ENCODE measurements at regions not wholly inside any gene's neighbourhood (a gene's known extent, or its start where the extent isn't known, plus 50 kb on each side); places are given as distances from the start of the nearest gene placed in this dataset.

DNA sequence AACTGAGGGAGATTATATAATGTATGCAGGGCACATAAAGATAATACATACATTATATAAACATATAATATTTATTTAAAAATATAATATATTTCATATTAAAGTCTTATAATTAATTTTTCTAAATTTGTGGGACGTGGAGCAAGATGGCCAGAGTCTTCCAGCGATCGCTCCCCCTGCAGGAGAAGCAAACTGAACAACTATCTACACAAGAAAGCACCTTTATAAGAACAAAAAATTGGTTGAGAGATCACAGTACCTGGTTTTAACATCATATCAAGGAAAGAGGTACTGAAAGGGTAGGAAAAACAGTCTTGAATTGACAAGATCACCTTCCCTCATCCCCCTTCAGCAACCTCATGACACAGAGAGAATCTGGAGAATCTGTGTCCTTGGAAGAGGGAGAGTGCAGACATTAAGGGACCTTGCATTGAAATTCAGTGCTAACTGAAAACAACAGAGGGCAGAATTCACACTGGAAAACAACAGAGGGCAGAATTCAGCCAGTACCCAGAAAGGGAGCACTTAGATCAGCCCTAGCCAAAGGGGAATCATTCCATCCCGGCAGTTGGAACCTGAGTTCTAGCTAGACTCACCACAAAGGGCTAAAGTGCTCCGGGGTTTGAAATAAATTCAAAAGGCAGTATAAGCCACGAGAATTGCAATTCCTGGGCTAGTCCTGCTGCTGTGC is 262.5 kb upstream of the NDST3 start:
- Mint-ChIP-seq H3K36me3 (no peaks in the 10 kb centered on the region), H3K27ac (no peak overlapping the region), H3K4me1 (no peaks in the 10 kb centered on the region), H3K9me3 (no peaks in the 10 kb centered on the region), H3K4me3 (no peak overlapping the region), H3K27me3 (no peaks in the 10 kb centered on the region)
- DNase-seq = no peak
- CTCF ChIA-PET = no interaction called here

DNA sequence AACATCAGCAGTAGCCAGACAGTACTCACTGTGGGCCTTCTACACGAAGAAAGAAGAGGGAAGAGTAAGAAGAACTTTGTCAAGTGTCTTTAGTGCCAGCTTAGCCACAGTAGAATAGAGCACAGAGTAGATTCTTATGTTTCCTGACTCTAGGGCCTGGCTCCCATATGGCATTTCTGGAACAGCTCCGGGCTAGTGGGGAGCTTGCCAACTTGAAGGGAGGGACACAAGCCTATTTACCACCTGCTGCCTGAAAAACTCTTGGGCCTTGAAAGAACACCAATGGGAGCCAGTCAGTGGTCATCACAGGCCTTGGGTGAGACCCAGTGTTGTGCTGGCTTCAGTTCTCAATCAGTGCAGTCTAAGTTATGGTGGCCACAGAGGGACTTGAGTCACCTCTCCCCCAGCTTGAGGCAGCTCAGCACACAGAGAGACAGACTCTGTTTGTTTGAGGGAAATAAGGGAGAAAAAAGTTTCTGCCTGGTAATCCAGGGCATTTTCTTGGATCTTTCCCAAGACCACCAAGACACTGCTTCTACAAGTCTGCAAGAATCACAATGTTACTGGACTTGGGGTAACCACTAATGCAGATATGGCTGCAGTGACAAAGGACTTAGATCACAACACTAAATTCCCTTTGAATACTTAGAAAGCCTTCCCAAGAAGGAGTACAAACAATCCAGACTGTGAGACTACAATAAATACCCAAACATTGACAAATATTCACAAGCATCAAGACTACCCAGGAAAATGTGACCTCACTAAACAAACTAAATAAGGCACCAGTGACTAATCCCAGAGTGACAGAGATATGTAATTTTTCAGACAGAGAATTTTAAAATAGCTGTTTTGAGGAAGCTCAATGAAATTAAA is 261.0 kb upstream of the NDST3 start:
- H3K9me3 Mint-ChIP-seq = no peaks in the 10 kb centered on the region
- H3K4me3 Mint-ChIP-seq = no peak overlapping the region
- no peak for DNase-seq
- H3K27ac Mint-ChIP-seq = no peak overlapping the region
- no peaks in the 10 kb centered on the region for H3K4me1 Mint-ChIP-seq
- H3K36me3 Mint-ChIP-seq = no peaks in the 10 kb centered on the region
- H3K27me3 Mint-ChIP-seq = no peaks in the 10 kb centered on the region
- CTCF ChIA-PET = no interaction called here

DNA sequence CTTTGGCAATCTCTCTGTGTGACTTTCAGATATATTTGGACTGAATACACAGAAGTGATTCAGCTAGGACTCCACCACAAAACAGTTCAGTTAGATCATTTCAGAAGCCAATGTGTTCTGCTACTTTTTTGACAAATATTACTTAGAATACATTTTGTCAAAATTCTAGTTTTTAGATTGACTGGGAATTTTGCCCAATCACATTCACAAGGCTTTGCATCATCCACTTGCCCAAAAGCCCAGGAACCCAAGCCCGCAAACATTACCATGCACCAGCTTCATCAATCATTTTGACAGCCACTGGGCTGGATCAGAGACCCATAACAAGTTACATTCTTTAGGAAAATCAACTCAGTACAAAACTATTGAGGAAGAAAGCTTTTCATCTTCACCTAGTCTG is 256.6 kb upstream of the NDST3 start:
- no peak overlapping the region for H3K27ac Mint-ChIP-seq
- no peaks in the 10 kb centered on the region for H3K36me3 Mint-ChIP-seq
- no peak for DNase-seq
- H3K9me3 Mint-ChIP-seq = no peaks in the 10 kb centered on the region
- H3K4me1 Mint-ChIP-seq = no peaks in the 10 kb centered on the region
- no peaks in the 10 kb centered on the region for H3K27me3 Mint-ChIP-seq
- CTCF ChIA-PET = no interaction called here
- no peak overlapping the region for H3K4me3 Mint-ChIP-seq

DNA sequence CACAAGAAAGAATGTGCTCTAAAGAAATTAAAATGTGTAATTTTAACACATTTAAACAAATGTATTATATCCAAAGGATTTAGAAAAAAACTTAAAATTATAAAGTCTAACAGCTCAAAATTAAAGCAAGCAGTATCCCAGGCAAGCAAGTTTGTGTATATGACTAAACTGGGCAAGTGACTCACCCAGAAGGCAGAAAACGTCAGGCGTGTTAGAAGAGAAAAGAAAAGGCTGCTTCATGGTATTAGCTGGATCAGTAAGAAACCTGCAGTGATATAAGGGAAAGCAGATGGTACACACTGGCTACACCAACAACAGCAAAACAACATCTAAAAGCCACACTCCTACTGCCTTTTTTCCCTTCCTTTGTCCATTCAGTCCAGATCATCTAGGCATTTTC is 250.6 kb upstream of the NDST3 start:
- CTCF ChIA-PET = no interaction called here
- no peaks in the 10 kb centered on the region for H3K36me3 Mint-ChIP-seq
- no peaks in the 10 kb centered on the region for H3K27me3 Mint-ChIP-seq
- no peak for DNase-seq
- no peaks in the 10 kb centered on the region for H3K9me3 Mint-ChIP-seq
- H3K27ac Mint-ChIP-seq = no peak overlapping the region
- H3K4me3 Mint-ChIP-seq = no peak overlapping the region
- H3K4me1 Mint-ChIP-seq = no peaks in the 10 kb centered on the region

DNA sequence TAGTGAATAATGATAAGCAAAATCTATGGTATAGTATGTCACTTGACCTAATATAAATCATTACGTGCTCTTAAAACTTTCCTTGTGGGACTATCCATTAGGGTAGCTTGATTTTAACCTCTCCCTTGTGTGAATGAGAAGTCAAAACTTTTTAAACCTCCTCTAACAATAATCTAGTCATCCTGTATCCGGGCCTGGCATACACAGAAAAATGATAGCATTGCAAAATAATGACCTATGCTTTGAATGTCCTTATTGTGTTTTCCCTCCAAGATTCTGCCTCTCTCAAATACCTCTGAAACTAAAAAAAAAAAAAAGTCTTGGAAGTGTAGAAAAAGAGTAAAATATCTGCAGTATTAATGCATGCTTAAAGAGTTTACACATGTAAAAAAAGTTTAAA is 250.0 kb upstream of the NDST3 start:
- CTCF ChIA-PET = no interaction called here
- no peak overlapping the region for H3K4me3 Mint-ChIP-seq
- H3K4me1 Mint-ChIP-seq = no peaks in the 10 kb centered on the region
- DNase-seq = no peak
- no peaks in the 10 kb centered on the region for H3K9me3 Mint-ChIP-seq
- no peaks in the 10 kb centered on the region for H3K27me3 Mint-ChIP-seq
- H3K36me3 Mint-ChIP-seq = no peaks in the 10 kb centered on the region
- H3K27ac Mint-ChIP-seq = no peak overlapping the region

DNA sequence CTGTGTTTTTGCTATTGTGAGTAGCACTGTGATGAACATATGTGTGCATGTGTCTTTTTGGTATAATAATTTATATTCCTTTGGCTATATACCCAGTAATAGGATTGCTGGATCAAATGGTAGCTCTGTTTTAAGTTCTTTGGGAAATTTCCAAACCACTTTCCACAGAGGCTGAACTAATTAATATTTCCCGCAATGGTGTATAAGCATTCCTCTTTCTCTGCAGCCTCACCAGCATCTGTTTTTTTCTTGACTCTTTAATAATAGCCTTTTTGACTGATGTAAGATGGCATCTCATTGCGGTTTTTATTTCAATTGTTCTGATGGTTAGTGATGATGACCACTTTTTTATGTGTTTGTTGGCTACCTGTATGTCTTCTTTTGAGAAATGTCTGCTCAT is 247.7 kb upstream of the NDST3 start:
- CTCF ChIA-PET = no interaction called here
- Mint-ChIP-seq H3K27me3 (no peaks in the 10 kb centered on the region), H3K4me1 (no peaks in the 10 kb centered on the region), H3K4me3 (no peak overlapping the region), H3K36me3 (no peaks in the 10 kb centered on the region), H3K27ac (no peak overlapping the region), H3K9me3 (no peaks in the 10 kb centered on the region)
- DNase-seq = no peak

DNA sequence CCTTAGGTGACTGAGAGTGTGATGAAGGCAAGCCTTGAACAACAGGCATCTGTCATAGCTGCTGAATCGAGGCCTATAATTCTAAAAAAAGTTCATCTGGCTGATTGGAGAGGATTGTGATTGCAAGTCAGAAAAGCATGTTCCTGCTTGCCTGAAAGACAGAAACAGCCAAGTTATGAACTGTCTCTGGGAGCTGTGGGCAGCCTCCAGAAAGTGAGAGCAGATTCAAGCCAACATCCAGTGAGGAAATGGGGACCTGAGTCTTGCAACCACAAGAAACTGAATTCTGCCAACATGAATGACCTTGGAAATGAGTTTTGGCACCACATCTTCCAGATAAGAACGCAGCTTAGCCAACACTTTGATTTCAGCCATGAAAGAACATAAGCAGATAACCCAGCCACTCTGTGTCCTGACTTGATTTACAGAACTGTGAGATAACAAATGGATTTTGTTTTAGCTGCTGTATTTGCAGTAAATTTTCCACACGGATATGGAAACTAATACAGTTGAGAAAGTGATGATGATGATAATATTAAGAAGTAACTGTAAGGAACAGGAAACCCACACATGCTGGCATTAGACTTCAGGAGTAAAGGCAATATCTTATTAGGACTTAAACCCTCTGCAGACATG is 240.3 kb upstream of the NDST3 start:
- no peaks in the 10 kb centered on the region for H3K4me1 Mint-ChIP-seq
- H3K27ac Mint-ChIP-seq = no peak overlapping the region
- H3K4me3 Mint-ChIP-seq = no peak overlapping the region
- no peaks in the 10 kb centered on the region for H3K9me3 Mint-ChIP-seq
- CTCF ChIA-PET = no interaction called here
- no peaks in the 10 kb centered on the region for H3K36me3 Mint-ChIP-seq
- no peak for DNase-seq
- no peaks in the 10 kb centered on the region for H3K27me3 Mint-ChIP-seq

DNA sequence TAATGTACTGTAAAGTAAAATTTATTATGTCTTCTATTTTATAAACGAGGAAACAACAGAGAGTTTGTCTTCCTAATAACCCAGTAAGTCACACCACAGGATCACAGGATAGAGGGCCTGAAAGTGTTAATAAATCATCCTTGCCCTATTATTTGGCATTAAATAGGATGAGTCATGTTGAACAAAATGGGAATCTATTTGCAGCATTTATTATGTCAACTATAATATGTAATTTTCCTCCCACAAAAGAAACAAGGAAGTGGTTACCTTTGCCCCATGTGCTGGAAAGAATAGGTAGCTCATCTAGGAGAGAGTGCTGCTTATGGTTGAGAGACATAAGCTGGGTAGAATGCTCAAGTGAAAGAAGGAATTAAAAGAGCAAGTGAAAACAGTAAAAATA is 237.6 kb upstream of the NDST3 start:
- H3K4me3 Mint-ChIP-seq = no peak overlapping the region
- no peaks in the 10 kb centered on the region for H3K9me3 Mint-ChIP-seq
- no peaks in the 10 kb centered on the region for H3K4me1 Mint-ChIP-seq
- no peaks in the 10 kb centered on the region for H3K36me3 Mint-ChIP-seq
- CTCF ChIA-PET = no interaction called here
- no peak overlapping the region for H3K27ac Mint-ChIP-seq
- no peaks in the 10 kb centered on the region for H3K27me3 Mint-ChIP-seq
- DNase-seq = no peak

DNA sequence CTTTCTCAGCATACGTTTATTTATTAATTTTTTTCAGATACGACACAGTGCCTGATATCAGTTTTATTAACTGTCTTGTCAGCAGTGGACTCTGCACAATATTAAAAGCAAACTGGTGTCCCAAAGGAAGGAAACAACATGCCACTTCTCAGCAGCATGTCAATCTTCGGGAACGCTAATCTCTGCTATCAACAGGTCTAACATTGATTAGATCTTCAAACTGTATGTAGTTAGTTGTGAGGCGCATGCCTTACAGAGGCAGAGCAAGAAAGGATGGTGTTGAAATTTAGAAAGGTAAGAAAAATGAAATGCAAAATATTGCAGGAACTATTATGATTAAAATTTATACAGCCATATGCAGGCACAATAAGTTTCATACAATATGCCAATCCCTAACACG is 233.7 kb upstream of the NDST3 start:
- H3K36me3 Mint-ChIP-seq = no peaks in the 10 kb centered on the region
- no peak overlapping the region for H3K4me3 Mint-ChIP-seq
- CTCF ChIA-PET = no interaction called here
- no peak for DNase-seq
- no peak overlapping the region for H3K27ac Mint-ChIP-seq
- H3K4me1 Mint-ChIP-seq = no peaks in the 10 kb centered on the region
- no peaks in the 10 kb centered on the region for H3K27me3 Mint-ChIP-seq
- H3K9me3 Mint-ChIP-seq = no peaks in the 10 kb centered on the region

DNA sequence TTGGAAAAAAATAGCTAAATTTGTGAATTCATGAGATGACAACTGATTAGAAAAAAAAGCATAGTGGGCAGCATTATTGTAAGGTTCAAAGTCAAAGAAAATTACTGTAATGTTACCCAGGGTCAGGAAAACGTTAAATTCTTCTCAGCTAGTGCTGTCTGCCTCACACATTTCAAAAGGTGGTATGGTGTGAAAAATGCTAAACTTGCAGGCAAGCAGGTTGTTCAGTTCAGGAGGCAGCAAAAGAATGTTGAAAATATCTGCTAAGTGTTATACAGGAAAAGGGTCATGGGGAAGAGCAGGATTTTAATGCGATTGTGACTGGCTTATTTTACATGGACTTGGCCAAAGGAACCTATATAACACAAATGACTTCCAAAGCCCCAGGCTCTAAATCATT is 232.5 kb upstream of the NDST3 start:
- CTCF ChIA-PET = interaction anchor here (0.7 kb wide), 1 partner anchor 80 kb away, joined by 3 read pairs; no protein-coding TSS in a partner anchor
- Mint-ChIP-seq H3K27me3 (no peaks in the 10 kb centered on the region), H3K4me3 (no peak overlapping the region), H3K27ac (no peak overlapping the region), H3K4me1 (no peaks in the 10 kb centered on the region), H3K9me3 (no peaks in the 10 kb centered on the region), H3K36me3 (no peaks in the 10 kb centered on the region)
- no peak for DNase-seq

DNA sequence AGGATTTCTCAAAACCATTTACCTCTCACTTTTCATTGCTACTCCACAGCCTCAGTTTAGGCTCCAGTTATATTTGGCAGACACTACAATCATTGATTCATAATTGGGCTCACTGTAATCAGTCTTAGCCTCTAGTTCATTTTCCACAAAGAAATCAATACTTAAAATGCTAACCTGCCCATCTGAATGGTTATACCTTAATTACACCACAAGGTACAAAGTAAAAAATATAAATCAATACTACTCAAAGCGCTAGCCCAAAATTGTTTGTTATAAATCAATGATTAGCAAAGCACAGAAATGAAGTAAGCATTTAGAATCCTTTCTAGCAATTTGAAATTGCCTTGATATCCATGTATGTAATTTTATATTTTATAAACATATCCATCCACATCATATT is 222.6 kb upstream of the NDST3 start:
- Mint-ChIP-seq H3K4me3 (no peak overlapping the region), H3K36me3 (no peaks in the 10 kb centered on the region), H3K4me1 (no peaks in the 10 kb centered on the region), H3K27ac (no peak overlapping the region), H3K27me3 (no peaks in the 10 kb centered on the region), H3K9me3 (no peaks in the 10 kb centered on the region)
- CTCF ChIA-PET = no interaction called here
- no peak for DNase-seq

DNA sequence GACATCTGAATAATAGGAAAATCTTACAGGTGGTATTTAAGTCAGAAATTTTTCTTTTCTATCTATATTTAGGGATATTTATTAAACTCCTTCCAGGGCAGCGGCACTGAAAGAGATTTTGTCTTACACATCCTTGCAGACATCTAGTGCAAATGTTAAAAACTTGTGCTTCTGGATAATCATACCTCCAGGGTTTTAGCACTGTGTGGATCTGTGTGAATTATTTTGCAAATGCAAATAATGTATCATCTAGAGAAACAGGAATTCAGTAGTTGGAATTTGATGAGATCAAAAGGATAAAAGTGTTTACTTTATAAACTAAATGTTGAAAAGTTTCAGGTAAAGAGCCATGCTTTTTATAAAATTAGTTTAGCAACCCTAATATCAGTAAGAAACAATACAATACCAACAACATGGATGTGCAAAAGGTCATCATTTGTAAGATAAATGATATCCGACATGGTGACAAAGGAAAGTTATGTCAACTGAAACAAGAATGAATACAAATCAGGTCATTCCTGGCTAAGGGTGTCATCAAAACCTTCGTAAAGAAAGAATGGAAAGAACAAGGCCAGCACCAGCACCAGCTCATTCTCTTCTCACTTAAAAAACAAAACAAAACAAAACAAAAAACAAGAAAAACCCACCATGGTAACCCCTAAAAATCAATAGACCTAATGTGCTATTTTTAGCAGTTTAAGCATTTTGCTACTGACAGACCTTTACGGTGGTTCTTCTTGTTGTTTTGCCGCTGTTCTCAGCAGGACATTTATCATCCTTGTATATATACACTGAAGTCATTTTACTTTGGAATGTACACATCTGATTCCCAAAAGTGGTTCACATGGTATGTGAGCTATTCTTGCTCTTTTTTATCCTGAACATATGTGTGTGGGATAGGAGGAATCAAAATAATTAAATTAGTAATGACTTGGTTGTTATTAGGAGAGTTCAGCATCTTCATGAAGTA is 219.7 kb upstream of the NDST3 start:
- Mint-ChIP-seq H3K9me3 (no peaks in the 10 kb centered on the region), H3K27ac (no peak overlapping the region), H3K4me1 (no peaks in the 10 kb centered on the region), H3K27me3 (no peaks in the 10 kb centered on the region), H3K36me3 (no peaks in the 10 kb centered on the region), H3K4me3 (no peak overlapping the region)
- CTCF ChIA-PET = no interaction called here
- DNase-seq = no peak

DNA sequence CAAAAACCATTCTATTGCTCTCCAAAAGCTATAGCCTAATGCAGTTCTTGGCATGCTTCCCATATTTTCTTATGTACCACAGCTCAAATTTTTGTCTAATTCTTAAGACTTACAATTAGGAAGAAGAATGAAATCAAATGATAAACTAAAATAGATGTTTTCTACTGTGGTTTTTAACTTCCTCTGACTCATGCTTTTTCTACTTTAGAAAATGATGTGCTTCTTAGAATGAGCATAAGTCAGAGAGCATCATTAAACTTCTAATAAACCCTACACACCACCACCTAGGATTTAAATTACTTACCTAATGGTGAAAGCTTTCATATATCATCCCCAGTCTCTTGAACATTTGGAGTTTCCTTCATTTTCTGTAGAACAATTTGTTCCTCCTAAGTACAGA is 217.0 kb upstream of the NDST3 start:
- no peaks in the 10 kb centered on the region for H3K4me1 Mint-ChIP-seq
- no peak overlapping the region for H3K4me3 Mint-ChIP-seq
- H3K27ac Mint-ChIP-seq = no peak overlapping the region
- no peaks in the 10 kb centered on the region for H3K36me3 Mint-ChIP-seq
- no peak for DNase-seq
- CTCF ChIA-PET = no interaction called here
- no peaks in the 10 kb centered on the region for H3K9me3 Mint-ChIP-seq
- no peaks in the 10 kb centered on the region for H3K27me3 Mint-ChIP-seq

DNA sequence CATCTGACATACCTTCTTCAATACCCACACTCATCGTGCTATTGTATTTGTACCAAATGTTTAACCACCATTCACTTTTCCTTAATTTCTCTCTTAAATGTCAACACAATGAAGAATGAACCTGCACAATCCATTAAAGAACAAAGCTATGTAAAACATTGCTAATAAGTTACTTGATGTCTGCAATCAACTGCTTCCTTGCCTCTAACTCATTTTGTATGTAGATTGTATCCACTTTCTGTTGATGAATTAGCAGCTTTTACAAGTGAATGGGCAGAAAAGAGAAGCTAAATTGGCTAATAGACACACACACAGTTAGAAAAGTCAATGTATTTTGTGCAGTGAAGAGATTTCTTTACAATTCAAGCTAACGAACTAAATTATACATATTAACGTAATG is 212.5 kb upstream of the NDST3 start:
- CTCF ChIA-PET = no interaction called here
- Mint-ChIP-seq H3K9me3 (no peaks in the 10 kb centered on the region), H3K27ac (no peak overlapping the region), H3K4me3 (no peak overlapping the region), H3K36me3 (no peaks in the 10 kb centered on the region), H3K4me1 (no peaks in the 10 kb centered on the region), H3K27me3 (no peaks in the 10 kb centered on the region)
- no peak for DNase-seq
